ENCODE measurements at regions not wholly inside any gene's neighbourhood (a gene's known extent, or its start where the extent isn't known, plus 50 kb on each side); places are given as distances from the start of the nearest gene placed in this dataset.

- TF ChIP-seq PRPF4 (IDR thresholded peaks at IDR 0.05; ENCODE audit: insufficient read depth, low read depth, low read length, poor library complexity, severe bottlenecking): no peak
- TF ChIP-seq HMGN3 (IDR thresholded peaks at IDR 0.05; ENCODE audit: borderline replicate concordance, extremely low read depth, insufficient read length, low read depth, low read length): no peak
- no peak for TF ChIP-seq HMBOX1 (IDR thresholded peaks at IDR 0.05)
- TF ChIP-seq MTA2 (IDR thresholded peaks at IDR 0.05; ENCODE audit: low read depth): no peak
- no peak for TF ChIP-seq MTA3 (IDR thresholded peaks at IDR 0.05; ENCODE audit: borderline replicate concordance)
- TF ChIP-seq ZNF644 (tag; IDR thresholded peaks at IDR 0.05; ENCODE audit: low read depth): no peak
- no peak for TF ChIP-seq GATAD2B (IDR thresholded peaks at IDR 0.05; ENCODE audit: borderline replicate concordance)
- TF ChIP-seq EP300 (IDR thresholded peaks at IDR 0.05; ENCODE audit: low read length): no peak
- no peak for TF ChIP-seq RBM39 (optimal IDR thresholded peaks at IDR 0.05; ENCODE audit: low read depth, low read length)
- TF ChIP-seq NBN (IDR thresholded peaks at IDR 0.05; ENCODE audit: low read depth): no peak
- TF ChIP-seq RUNX1 (IDR thresholded peaks at IDR 0.05; ENCODE audit: low read depth): no peak
- no peak for TF ChIP-seq KDM2B (CRISPR knock-in tag; IDR thresholded peaks at IDR 0.05)
- peak; percentile 81 for TF ChIP-seq RBM25 (IDR thresholded peaks at IDR 0.05; ENCODE audit: low read depth, low read length, severe bottlenecking)
- no peak for TF ChIP-seq ZNF263 (CRISPR knock-in tag; IDR thresholded peaks at IDR 0.05; ENCODE audit: borderline replicate concordance)
- TF ChIP-seq NR2F6 (CRISPR knock-in tag; IDR thresholded peaks at IDR 0.05): no peak
- TF ChIP-seq ATF6 (CRISPR knock-in tag; IDR thresholded peaks at IDR 0.05): no peak
- no peak for TF ChIP-seq ESRRA (IDR thresholded peaks at IDR 0.05; ENCODE audit: borderline replicate concordance, low read depth)
- no peak for TF ChIP-seq STAT5A (IDR thresholded peaks at IDR 0.05; ENCODE audit: borderline replicate concordance, low read length)
- no peak for TF ChIP-seq SNRNP70 (optimal IDR thresholded peaks at IDR 0.05; ENCODE audit: low read depth, low read length)
- TF ChIP-seq HDAC2 (IDR thresholded peaks at IDR 0.05): 0 out of 2 replicates have a peak, but pooled peaks have one; percentile 23
- no peak for TF ChIP-seq MBD1 (CRISPR knock-in tag; IDR thresholded peaks at IDR 0.05)
- TF ChIP-seq BCOR (IDR thresholded peaks at IDR 0.05): peak; percentile 88
- no peak for TF ChIP-seq NFE2 (IDR thresholded peaks at IDR 0.05; ENCODE audit: low read depth)
- no peak for TF ChIP-seq YY1 (IDR thresholded peaks at IDR 0.05; ENCODE audit: borderline replicate concordance in 1 of 3, control insufficient read depth in 1 of 3, extremely low read depth in 1 of 3, insufficient read depth in 3 of 3, insufficient read length in 1 of 3, insufficient replicate concordance in 2 of 3, low read depth in 1 of 3, low read length in 2 of 3)
- 0 out of 2 replicates have a peak, but pooled peaks have one; percentile 58 for TF ChIP-seq SMARCA5 (IDR thresholded peaks at IDR 0.05)
Measured at GRCh38 chr10:110399106-110399964, 94.6 kb upstream of the SMNDC1 start (continued).

Data from K562 (cell line).